Stomach (tissue), 8 donors: ENCODE measurements at regions not wholly inside any gene's neighbourhood (a gene's known extent, or its start where the extent isn't known, plus 50 kb on each side); places are given as distances from the start of the nearest gene placed in this dataset.

Experiments
- DNase-seq, 2 donors: peaks; one replicate each; pipeline versions ENCODE4 v3.0.0 to v3.0.0-alpha.2; 2013 to 2019
- H3K27ac ChIP-seq, 5 donors: fragments of 200-600 bp in 4 of 5; sonication (generic) in 4 of 5; one replicate each; pipeline ENCODE4 v1.5.1; 2013 to 2019; ENCODE audit warnings: mild to moderate bottlenecking in 1 of 5, moderate library complexity in 1 of 5
- H3K27me3 ChIP-seq, 3 donors: fragments of 200-600 bp; sonication (generic); one replicate each; pipeline ENCODE4 v1.5.1; 2017 to 2019; ENCODE audit warnings: mixed run types in 1 of 3
- H3K36me3 ChIP-seq, 4 donors: fragments of 200-600 bp; sonication (generic); 1 replicate in 3 of 4; 2 replicates in 1 of 4; pipeline ENCODE4 v1.5.1; 2016 to 2019
- H3K4me1 ChIP-seq, 4 donors: fragments of 200-600 bp; sonication (generic); one replicate each; pipeline ENCODE4 v1.5.1; 2016 to 2019
- H3K4me3 ChIP-seq, 4 donors: fragments of 200-600 bp; sonication (generic) in 3 of 4; one replicate each; pipeline ENCODE4 v1.5.1; 2016 to 2019; ENCODE audit warnings: mild to moderate bottlenecking in 1 of 4
- H3K9me3 ChIP-seq, 4 donors: fragments of 200-600 bp; sonication (generic); one replicate each; pipeline ENCODE4 v1.5.1; 2016 to 2019
- EP300 ChIP-seq: sonication (generic); formaldehyde crosslinking; IDR thresholded peaks from one replicate; pipeline ENCODE4 v1.6.1; 2017; ENCODE audit warnings: antibody characterized with exemption
- POLR2A ChIP-seq, 4 donors: fragments of 450-650 bp; IDR thresholded peaks; one replicate each; pipeline ENCODE4 v1.6.1; 2016; ENCODE audit warnings: antibody characterized with exemption in 4 of 4, control low read depth in 2 of 4, mild to moderate bottlenecking in 1 of 4, moderate library complexity in 1 of 4
- POLR2AphosphoS5 ChIP-seq, 3 donors: sonication (generic); formaldehyde crosslinking; IDR thresholded peaks; one replicate each; pipeline ENCODE4 v1.6.1; 2016; ENCODE audit warnings: antibody characterized with exemption in 3 of 3
- WGBS, 5 donors: extraction: QIAGEN DNeasy Blood & Tissue Kit in 3 of 5; methylation state at CpG; one replicate each; pipeline versions ENCODE4 v1.1.5 to v1.1.7; 2013 to 2018; 5-methylcytosine and 5-hydroxymethylcytosine counted together
- intact Hi-C: fragments of 100-400 bp; cut with DNase I; formaldehyde crosslinking; loops from one replicate; pipeline ENCODE4 v1.15.1; 2023; ENCODE audit warnings: low total_unique reads
- TF ChIP-seq, protein P1 (sequence below), 7 experiments: fragments of 450-650 bp in 4 of 7; fragments of 200-600 bp in 3 of 7; sonication (generic) in 3 of 7; IDR thresholded peaks; one replicate each; pipeline ENCODE4 v1.5.1; 2016 to 2019; ENCODE audit warnings: antibody characterized with exemption in 7 of 7, control low read depth in 2 of 7, mild to moderate bottlenecking in 1 of 7
- donor health status: healthy with polysubstance abuse.
- donor health status: Bipolar disorder and iron deficiency.
- donor health status: healthy.

GRCh38 chrY:13020839-13021238 is 116.2 kb downstream of the DDX3Y start:
- Histone ChIP-seq H3K9me3 (no peaks in the 10 kb centered on the region), H3K36me3 (no peaks in the 10 kb centered on the region), H3K4me1 (no peaks in the 10 kb centered on the region), H3K27ac (no peak overlapping the region), H3K4me3 (no peak overlapping the region), H3K27me3 (no peaks in the 10 kb centered on the region)
- intact Hi-C loops, result no loop called here
- no peak for TF ChIP-seq POLR2AphosphoS5 (IDR thresholded peaks at IDR 0.05)
- TF ChIP-seq EP300, result no peak
- TF ChIP-seq POLR2A (IDR thresholded peaks at IDR 0.05), result no peak
- TF ChIP-seq, protein P1, sequence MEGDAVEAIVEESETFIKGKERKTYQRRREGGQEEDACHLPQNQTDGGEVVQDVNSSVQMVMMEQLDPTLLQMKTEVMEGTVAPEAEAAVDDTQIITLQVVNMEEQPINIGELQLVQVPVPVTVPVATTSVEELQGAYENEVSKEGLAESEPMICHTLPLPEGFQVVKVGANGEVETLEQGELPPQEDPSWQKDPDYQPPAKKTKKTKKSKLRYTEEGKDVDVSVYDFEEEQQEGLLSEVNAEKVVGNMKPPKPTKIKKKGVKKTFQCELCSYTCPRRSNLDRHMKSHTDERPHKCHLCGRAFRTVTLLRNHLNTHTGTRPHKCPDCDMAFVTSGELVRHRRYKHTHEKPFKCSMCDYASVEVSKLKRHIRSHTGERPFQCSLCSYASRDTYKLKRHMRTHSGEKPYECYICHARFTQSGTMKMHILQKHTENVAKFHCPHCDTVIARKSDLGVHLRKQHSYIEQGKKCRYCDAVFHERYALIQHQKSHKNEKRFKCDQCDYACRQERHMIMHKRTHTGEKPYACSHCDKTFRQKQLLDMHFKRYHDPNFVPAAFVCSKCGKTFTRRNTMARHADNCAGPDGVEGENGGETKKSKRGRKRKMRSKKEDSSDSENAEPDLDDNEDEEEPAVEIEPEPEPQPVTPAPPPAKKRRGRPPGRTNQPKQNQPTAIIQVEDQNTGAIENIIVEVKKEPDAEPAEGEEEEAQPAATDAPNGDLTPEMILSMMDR (IDR thresholded peaks at IDR 0.05), result no peak
- no peak for DNase-seq
- 83 to 98% (median 95%) methylated on average over 1 of the region's 1 CpG; no CpG with 5 or more reads in 2 of the 5 donors for WGBS, 5 donors

DNA sequence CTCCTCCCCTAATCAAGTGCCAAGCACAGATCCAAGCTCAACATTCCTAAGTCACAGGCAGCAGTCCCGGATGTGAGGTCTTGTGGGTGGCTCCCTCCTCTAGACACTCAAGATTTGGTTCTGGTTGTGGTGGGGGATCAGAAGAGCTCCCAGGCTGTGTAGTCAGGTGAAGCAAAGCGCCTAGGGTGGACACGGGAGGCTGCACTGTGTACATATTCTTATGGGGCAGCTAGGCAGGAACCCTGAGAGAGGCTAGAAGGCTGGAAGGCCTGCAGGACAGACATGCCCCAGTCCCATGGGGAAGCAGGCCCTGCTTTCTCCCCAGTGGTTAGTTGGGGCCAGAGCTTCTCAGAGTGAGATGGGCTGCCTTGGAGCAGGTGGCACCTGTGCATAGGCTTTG is 118.9 kb downstream of the DDX3Y start:
- H3K27me3 ChIP-seq, result no peaks in the 10 kb centered on the region
- no peak overlapping the region for H3K4me3 ChIP-seq
- H3K4me1 ChIP-seq, result no peaks in the 10 kb centered on the region
- no peak for DNase-seq
- no peaks in the 10 kb centered on the region for H3K36me3 ChIP-seq
- TF ChIP-seq, protein P1 (IDR thresholded peaks at IDR 0.05), result no peak
- TF ChIP-seq EP300, result no peak
- no peak for TF ChIP-seq POLR2A (IDR thresholded peaks at IDR 0.05)
- TF ChIP-seq POLR2AphosphoS5 (IDR thresholded peaks at IDR 0.05), result no peak
- no peak overlapping the region for H3K27ac ChIP-seq
- 80 to 94% (median 90%) methylated on average over 2 to 3 of the region's 3 CpGs; no CpG with 5 or more reads in 2 of the 5 donors for WGBS, 5 donors
- intact Hi-C loops, result no loop called here
- no peaks in the 10 kb centered on the region for H3K9me3 ChIP-seq

DNA sequence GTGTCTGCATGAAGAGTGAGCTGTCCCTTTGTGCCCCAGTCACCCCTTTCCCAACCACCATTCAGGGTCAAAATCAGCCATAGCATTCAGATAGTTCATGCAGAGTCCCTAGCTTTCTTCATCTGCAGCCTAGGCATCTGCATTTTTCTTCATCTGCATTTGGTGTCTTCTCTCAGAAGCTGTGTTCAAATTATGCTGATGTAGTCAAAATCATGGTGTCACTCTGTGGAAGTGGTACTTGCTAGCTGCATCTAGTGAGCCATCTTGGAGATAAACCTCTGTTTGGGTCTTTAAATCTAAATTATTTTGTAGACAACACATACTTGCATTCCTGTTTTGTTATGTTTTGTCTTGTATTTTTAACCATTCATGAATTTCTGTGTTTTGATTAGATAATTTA is 119.8 kb downstream of the DDX3Y start:
- TF ChIP-seq POLR2A (IDR thresholded peaks at IDR 0.05), result no peak
- TF ChIP-seq EP300, result no peak
- TF ChIP-seq, protein P1 (IDR thresholded peaks at IDR 0.05), result no peak
- no peak for DNase-seq
- no peaks in the 10 kb centered on the region for H3K36me3 ChIP-seq
- H3K4me1 ChIP-seq, result no peaks in the 10 kb centered on the region
- intact Hi-C loops, result no loop called here
- no peaks in the 10 kb centered on the region for H3K9me3 ChIP-seq
- no peak overlapping the region for H3K27ac ChIP-seq
- H3K27me3 ChIP-seq, result no peaks in the 10 kb centered on the region
- H3K4me3 ChIP-seq, result no peak overlapping the region

GRCh38 chrY:13026906-13027305 is 122.2 kb downstream of the DDX3Y start:
- DNase-seq, result no peak
- Histone ChIP-seq H3K9me3 (no peaks in the 10 kb centered on the region), H3K27ac (no peak overlapping the region), H3K36me3 (no peaks in the 10 kb centered on the region), H3K27me3 (no peaks in the 10 kb centered on the region), H3K4me1 (no peaks in the 10 kb centered on the region), H3K4me3 (no peak overlapping the region)
- 56 to 64% (median 59%) methylated on average over 2 of the region's 2 CpGs; no CpG with 5 or more reads in 2 of the 5 donors for WGBS, 5 donors
- TF ChIP-seq POLR2AphosphoS5 (IDR thresholded peaks at IDR 0.05) (no peak), POLR2A (IDR thresholded peaks at IDR 0.05) (no peak), EP300 (no peak)
- TF ChIP-seq, protein P1 (IDR thresholded peaks at IDR 0.05), result no peak
- intact Hi-C loops, result no loop called here
